LNCAP (cell line): ENCODE measurements at regions not wholly inside any gene's neighbourhood (a gene's known extent, or its start where the extent isn't known, plus 50 kb on each side); places are given as distances from the start of the nearest gene placed in this dataset.

Source experiments
- TF ChIP-seq, protein P1 (sequence below): fragments of 450-650 bp; IDR thresholded peaks from 2 replicates; pipeline ENCODE4 v1.5.1; 2017; ENCODE audit warnings: mild to moderate bottlenecking

- TF ChIP-seq, protein P1, sequence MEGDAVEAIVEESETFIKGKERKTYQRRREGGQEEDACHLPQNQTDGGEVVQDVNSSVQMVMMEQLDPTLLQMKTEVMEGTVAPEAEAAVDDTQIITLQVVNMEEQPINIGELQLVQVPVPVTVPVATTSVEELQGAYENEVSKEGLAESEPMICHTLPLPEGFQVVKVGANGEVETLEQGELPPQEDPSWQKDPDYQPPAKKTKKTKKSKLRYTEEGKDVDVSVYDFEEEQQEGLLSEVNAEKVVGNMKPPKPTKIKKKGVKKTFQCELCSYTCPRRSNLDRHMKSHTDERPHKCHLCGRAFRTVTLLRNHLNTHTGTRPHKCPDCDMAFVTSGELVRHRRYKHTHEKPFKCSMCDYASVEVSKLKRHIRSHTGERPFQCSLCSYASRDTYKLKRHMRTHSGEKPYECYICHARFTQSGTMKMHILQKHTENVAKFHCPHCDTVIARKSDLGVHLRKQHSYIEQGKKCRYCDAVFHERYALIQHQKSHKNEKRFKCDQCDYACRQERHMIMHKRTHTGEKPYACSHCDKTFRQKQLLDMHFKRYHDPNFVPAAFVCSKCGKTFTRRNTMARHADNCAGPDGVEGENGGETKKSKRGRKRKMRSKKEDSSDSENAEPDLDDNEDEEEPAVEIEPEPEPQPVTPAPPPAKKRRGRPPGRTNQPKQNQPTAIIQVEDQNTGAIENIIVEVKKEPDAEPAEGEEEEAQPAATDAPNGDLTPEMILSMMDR, result no peak
Observed at GRCh38 chr1:5562331-5562730, 429.9 kb downstream of the NPHP4 start.

GRCh38 chr1:5559078-5559477 lies 433.1 kb downstream of the NPHP4 start:
- TF ChIP-seq, protein P1, result no peak

GRCh38 chr1:5555853-5556252 lies 436.4 kb downstream of the NPHP4 start:
- TF ChIP-seq, protein P1, result no peak

GRCh38 chr1:5554784-5555183 lies 437.4 kb downstream of the NPHP4 start:
- TF ChIP-seq, protein P1, result no peak

DNA sequence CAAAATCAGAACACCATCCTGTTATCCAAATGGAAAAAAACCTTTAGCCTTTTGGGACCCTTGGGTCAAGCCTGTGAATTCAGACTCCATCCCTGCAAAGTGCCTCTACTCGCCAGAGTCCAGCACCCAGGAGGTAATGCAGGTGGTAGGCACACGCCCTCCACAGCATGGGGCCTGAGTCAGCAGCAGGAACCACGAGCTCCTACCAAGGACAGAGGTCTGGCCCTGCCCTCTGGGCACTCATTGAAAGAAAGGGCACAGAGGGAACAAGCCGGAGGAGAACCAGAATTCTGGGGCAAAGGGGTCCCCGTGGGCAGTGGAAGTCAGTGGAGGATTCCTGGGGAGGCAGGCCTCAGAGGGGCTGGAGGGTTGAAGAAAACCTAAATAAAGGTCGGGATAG lies 438.1 kb downstream of the NPHP4 start:
- TF ChIP-seq, protein P1, result no peak

- TF ChIP-seq, protein P1, result no peak
Observed at GRCh38 chr1:5552787-5553484, 439.3 kb downstream of the NPHP4 start.

GRCh38 chr1:5551274-5551975 lies 440.8 kb downstream of the NPHP4 start:
- TF ChIP-seq, protein P1, result no peak
